ENCODE measurements at regions not wholly inside any gene's neighbourhood (a gene's known extent, or its start where the extent isn't known, plus 50 kb on each side); places are given as distances from the start of the nearest gene placed in this dataset.

DNA sequence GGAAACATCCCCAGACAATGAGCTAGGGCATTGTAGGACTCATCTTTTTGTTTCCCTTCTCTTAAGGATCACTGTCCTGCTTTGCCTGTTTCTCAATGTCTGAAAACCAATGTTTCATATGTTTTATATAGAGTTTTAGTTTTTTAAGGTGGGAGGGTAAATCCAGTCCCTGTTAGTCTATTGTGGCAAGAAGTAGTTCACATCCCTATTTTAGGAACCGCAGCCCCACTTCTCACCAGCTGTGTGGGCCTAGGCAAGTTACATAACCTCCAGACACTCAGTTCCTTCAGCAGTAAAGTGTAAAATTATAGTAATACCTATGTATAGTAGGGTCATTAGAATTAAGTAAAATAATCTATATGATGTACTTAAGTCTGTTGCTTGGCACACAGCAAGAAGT, 105.8 kb upstream of the WLS start:
- H3K27ac ChIP-seq = no peak overlapping the region
- TF ChIP-seq CTCF (IDR thresholded peaks at IDR 0.05; ENCODE audit: poor library complexity) (no peak), EZH2 (IDR thresholded peaks at IDR 0.05; ENCODE audit: borderline replicate concordance) (no peak), EZH2phosphoT487 (IDR thresholded peaks at IDR 0.05; ENCODE audit: low read depth, severe bottlenecking, unreplicated experiment) (no peak)
- H3K9me3 ChIP-seq (ENCODE audit: low read depth) = no peaks in the 10 kb centered on the region
- H3K4me2 ChIP-seq = no peak overlapping the region
- H3K79me2 ChIP-seq = no peaks in the 10 kb centered on the region
- no peaks in the 10 kb centered on the region for H3K9me2 ChIP-seq (replicated peaks; ENCODE audit: insufficient read depth)
- no peaks in the 10 kb centered on the region for H3K27me3 ChIP-seq
- no peak overlapping the region for H2AFZ ChIP-seq
- WGBS (ENCODE audit: low lambda C conversion rate, missing lambda C conversion rate) = 96% methylated on average over 1 of the region's 1 CpG
- H4K20me1 ChIP-seq (ENCODE audit: insufficient read depth, poor library complexity, severe bottlenecking) = no peaks in the 10 kb centered on the region
- no peaks in the 10 kb centered on the region for H3K36me3 ChIP-seq (replicated peaks; ENCODE audit: insufficient read depth, low read depth)
- H3K4me3 ChIP-seq = no peak overlapping the region
- DNase-seq (ENCODE audit: low spot score) = no peak
- H3K4me1 ChIP-seq (ENCODE audit: insufficient read depth) = no peaks in the 10 kb centered on the region

- Histone ChIP-seq H3K4me2 (no peak overlapping the region), H3K4me3 (no peak overlapping the region), H2AFZ (no peak overlapping the region), H3K4me1 (ENCODE audit: insufficient read depth) (no peaks in the 10 kb centered on the region), H3K27ac (no peak overlapping the region), H3K36me3 (replicated peaks; ENCODE audit: insufficient read depth, low read depth) (no peaks in the 10 kb centered on the region), H4K20me1 (ENCODE audit: insufficient read depth, poor library complexity, severe bottlenecking) (no peaks in the 10 kb centered on the region), H3K9me3 (ENCODE audit: low read depth) (no peaks in the 10 kb centered on the region), H3K9me2 (replicated peaks; ENCODE audit: insufficient read depth) (no peaks in the 10 kb centered on the region), H3K27me3 (no peaks in the 10 kb centered on the region), H3K79me2 (no peaks in the 10 kb centered on the region)
- no peak for DNase-seq (ENCODE audit: low spot score)
- TF ChIP-seq CTCF (IDR thresholded peaks at IDR 0.05; ENCODE audit: poor library complexity) = no peak
- TF ChIP-seq EZH2 (IDR thresholded peaks at IDR 0.05; ENCODE audit: borderline replicate concordance) = no peak
- TF ChIP-seq EZH2phosphoT487 (IDR thresholded peaks at IDR 0.05; ENCODE audit: low read depth, severe bottlenecking, unreplicated experiment) = no peak
- 70% methylated on average over 4 of the region's 4 CpGs for WGBS (ENCODE audit: low lambda C conversion rate, missing lambda C conversion rate)
Observed at GRCh38 chr1:68332041-68332440, 99.7 kb upstream of the WLS start.

DNA sequence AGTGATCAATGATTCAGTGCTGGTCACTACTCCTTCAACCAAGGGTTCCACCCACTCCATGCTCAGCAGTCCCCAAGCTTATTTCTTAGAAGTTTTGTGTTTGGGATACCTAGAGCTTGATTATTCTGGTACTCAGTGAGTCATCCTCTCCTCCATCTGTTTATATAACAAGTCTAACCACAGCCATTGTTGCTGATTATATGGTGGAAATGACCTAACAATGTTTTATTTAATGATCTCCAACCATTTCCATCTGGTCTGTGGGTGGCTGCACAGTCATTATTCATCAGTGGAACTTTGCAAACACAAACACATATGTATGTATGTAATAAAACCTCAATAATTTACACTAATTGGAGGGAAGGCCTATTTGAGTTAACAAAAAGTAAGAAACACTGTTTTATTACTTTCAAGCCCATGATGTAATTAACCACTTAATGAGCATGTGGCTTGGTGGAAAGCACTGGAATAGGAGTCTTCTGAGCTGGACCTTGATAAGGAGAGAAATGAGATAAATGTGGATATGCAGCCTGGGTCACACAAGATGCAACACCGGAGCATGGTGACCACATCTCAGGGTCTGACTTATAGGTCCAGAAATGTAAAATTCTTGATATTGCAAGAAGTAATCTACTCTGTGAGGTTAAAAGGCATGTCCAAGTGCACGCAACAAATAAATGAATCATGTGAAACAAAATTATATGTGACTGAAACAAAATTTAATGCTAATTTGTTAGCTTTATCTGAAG, 99.0 kb upstream of the WLS start:
- Histone ChIP-seq H2AFZ (no peak overlapping the region), H3K36me3 (replicated peaks; ENCODE audit: insufficient read depth, low read depth) (no peaks in the 10 kb centered on the region), H3K4me3 (no peak overlapping the region), H3K4me2 (no peak overlapping the region), H3K4me1 (ENCODE audit: insufficient read depth) (no peaks in the 10 kb centered on the region), H3K27ac (no peak overlapping the region), H3K9me2 (replicated peaks; ENCODE audit: insufficient read depth) (no peaks in the 10 kb centered on the region), H3K9me3 (ENCODE audit: low read depth) (no peaks in the 10 kb centered on the region), H3K27me3 (no peaks in the 10 kb centered on the region), H3K79me2 (no peaks in the 10 kb centered on the region), H4K20me1 (ENCODE audit: insufficient read depth, poor library complexity, severe bottlenecking) (no peaks in the 10 kb centered on the region)
- no peak for TF ChIP-seq EZH2phosphoT487 (IDR thresholded peaks at IDR 0.05; ENCODE audit: low read depth, severe bottlenecking, unreplicated experiment)
- TF ChIP-seq CTCF (IDR thresholded peaks at IDR 0.05; ENCODE audit: poor library complexity) = no peak
- no peak for TF ChIP-seq EZH2 (IDR thresholded peaks at IDR 0.05; ENCODE audit: borderline replicate concordance)
- DNase-seq (ENCODE audit: low spot score) = no peak
- 82% methylated on average over 2 of the region's 2 CpGs for WGBS (ENCODE audit: low lambda C conversion rate, missing lambda C conversion rate)
